K562 (cell line): ENCODE measurements at regions not wholly inside any gene's neighbourhood (a gene's known extent, or its start where the extent isn't known, plus 50 kb on each side); places are given as distances from the start of the nearest gene placed in this dataset.

Experiments used
- BDP1 ChIP-seq: IDR thresholded peaks from 3 replicates; pipeline ENCODE4 v1.6.1; 2011; ENCODE audit not compliant: insufficient read length, insufficient read depth
- CEBPG ChIP-seq, 3 experiments: fragments of 200-800 bp in 1 of 3; sonication (Bioruptor generic) in 1 of 3; sonication (generic) in 1 of 3; formaldehyde crosslinking in 1 of 3; IDR thresholded peaks in 2 of 3; conservative IDR thresholded peaks in 1 of 3; 2 replicates each; pipeline versions ENCODE4 v1.6.1 to v1.8.0; 2016 to 2022; ENCODE audit warnings: missing compliant biosample characterization in 2 of 3, missing genetic modification characterization in 2 of 3, mild to moderate bottlenecking in 1 of 3, missing genetic modification reagents in 1 of 3
- CHD7 ChIP-seq: fragments of 200-600 bp; sonication (generic); IDR thresholded peaks from one replicate; pipeline ENCODE4 v1.6.1; 2012; ENCODE audit warnings: mild to moderate bottlenecking, low read depth, low read length, inconsistent platforms
- GABPB1 ChIP-seq: sonication (generic); formaldehyde crosslinking; IDR thresholded peaks from 2 replicates; pipeline ENCODE4 v1.8.0; 2022; ENCODE audit warnings: mild to moderate bottlenecking, missing genetic modification reagents
- HEY1 ChIP-seq: fragments of 250-450 bp; sonication (Bioruptor Pico); IDR thresholded peaks from 2 replicates; pipeline ENCODE4 v1.5.0; 2020; ENCODE audit warnings: mild to moderate bottlenecking, moderate library complexity, borderline replicate concordance
- IRF9 ChIP-seq: fragments of 450-650 bp; IDR thresholded peaks from 2 replicates; pipeline ENCODE4 v1.6.1; 2016; ENCODE audit warnings: missing biosample characterization, missing genetic modification characterization
- KLF1 ChIP-seq: fragments of 450-650 bp; IDR thresholded peaks from 2 replicates; pipeline ENCODE4 v1.6.1; 2016; ENCODE audit warnings: missing genetic modification characterization, missing compliant biosample characterization
- MIER1 ChIP-seq: fragments of 450-650 bp; IDR thresholded peaks from 2 replicates; pipeline ENCODE4 v1.6.1; 2016; ENCODE audit warnings: antibody characterized with exemption, mild to moderate bottlenecking, low read depth
- NCOA1 ChIP-seq: fragments of 450-650 bp; IDR thresholded peaks from 2 replicates; pipeline ENCODE4 v1.6.1; 2016; ENCODE audit warnings: low read depth
- PHTF2 ChIP-seq: fragments of 250-450 bp; sonication (Bioruptor Pico); IDR thresholded peaks from 2 replicates; pipeline ENCODE4 v1.5.0; 2021; ENCODE audit warnings: mild to moderate bottlenecking
- PURB ChIP-seq: sonication (generic); formaldehyde crosslinking; IDR thresholded peaks from 2 replicates; pipeline ENCODE4 v1.9.0; 2021; ENCODE audit warnings: low read depth, mild to moderate bottlenecking, missing genetic modification reagents
- RBM15 ChIP-seq: fragments of 200-400 bp; formaldehyde crosslinking; IDR thresholded peaks from 2 replicates; pipeline ENCODE4 v1.6.1; 2018; ENCODE audit warnings: mild to moderate bottlenecking, low read length, moderate library complexity; ENCODE audit not compliant: insufficient read depth
- RNF2 ChIP-seq: sonication (generic); IDR thresholded peaks from 2 replicates; pipeline ENCODE4 v1.6.1; 2016
- SMAD1 ChIP-seq: fragments of 150-350 bp; IDR thresholded peaks from 2 replicates; pipeline ENCODE4 v1.6.1; 2014; ENCODE audit warnings: low read length, low read depth; ENCODE audit not compliant: partially characterized antibody
- ZBTB43 ChIP-seq: sonication (generic); formaldehyde crosslinking; IDR thresholded peaks from 2 replicates; pipeline ENCODE4 v1.8.0; 2023; ENCODE audit warnings: mild to moderate bottlenecking, missing genetic modification reagents
- ZNF551 ChIP-seq: fragments of 250-450 bp; sonication (Bioruptor Pico); IDR thresholded peaks from 2 replicates; pipeline ENCODE4 v1.5.0; 2021; ENCODE audit warnings: mild to moderate bottlenecking, moderate library complexity

- TF ChIP-seq CHD7 (no peak), RNF2 (peak; percentile 25; the same call in 1 of the 2 replicates), GABPB1 (CRISPR knock-in tag) (no peak), ZNF551 (CRISPR knock-in tag) (no peak), RBM15 (no peak), HEY1 (CRISPR knock-in tag) (no peak), PHTF2 (CRISPR knock-in tag) (no peak), IRF9 (tag) (no peak), MIER1 (no peak), KLF1 (tag) (no peak), NCOA1 (0 out of 2 replicates have a peak, but pooled peaks have one; percentile 25), PURB (no peak), CEBPG (CRISPR knock-in tag; IDR thresholded peaks at IDR 0.05) (no peak), CEBPG (tag; conservative IDR thresholded peaks at IDR 0.05 in 1 of 2, IDR thresholded peaks at IDR 0.05 in 1 of 2) (peak in 1 of 2 experiments; percentile 42; a peak in 1 of 4 replicates), BDP1 (no peak), ZBTB43 (no peak), SMAD1 (no peak)
Observed at GRCh38 chr2:38440655-38441054, 63.6 kb upstream of the ATL2 start (continued).
